Kidney (tissue), 13 donors: ENCODE measurements at regions not wholly inside any gene's neighbourhood (a gene's known extent, or its start where the extent isn't known, plus 50 kb on each side); places are given as distances from the start of the nearest gene placed in this dataset.

Source experiments
- DNase-seq, 5 donors: peaks; one replicate each; pipeline ENCODE4 v3.0.0-alpha.2; 2013 to 2020
- FAIRE-seq: peaks from 2 replicates; lab custom pipeline; 2012; peaks lifted over from hg19 to GRCh38; lab: Jason Lieb, UNC
- H3K27ac ChIP-seq, 2 donors: one replicate each; pipeline ENCODE4 v1.7.0; 2013; ENCODE audit warnings: low read depth in 2 of 2, low read length in 2 of 2, inconsistent platforms in 1 of 2
- H3K27me3 ChIP-seq: one replicate; pipeline ENCODE4 v1.7.1; 2013; ENCODE audit warnings: low read length, inconsistent platforms; ENCODE audit not compliant: control insufficient read depth, insufficient read depth
- H3K36me3 ChIP-seq, 3 donors: one replicate each; pipeline versions ENCODE4 v1.7.0 to v1.7.1; 2013; ENCODE audit warnings: low read length in 3 of 3, control low read depth in 1 of 3, inconsistent platforms in 1 of 3; ENCODE audit not compliant: insufficient read depth in 3 of 3, control insufficient read depth in 2 of 3
- H3K4me1 ChIP-seq, 3 donors: one replicate each; pipeline versions ENCODE4 v1.7.0 to v1.7.1; 2013; ENCODE audit warnings: low read length in 3 of 3, inconsistent platforms in 1 of 3, low read depth in 1 of 3; ENCODE audit not compliant: control insufficient read depth in 2 of 3, insufficient read depth in 2 of 3
- H3K4me3 ChIP-seq, 3 donors: one replicate each; pipeline versions ENCODE4 v1.7.0 to v1.8.1; 2013; ENCODE audit warnings: low read length in 3 of 3, control low read depth in 1 of 3, inconsistent platforms in 1 of 3
- H3K9ac ChIP-seq, 3 donors: one replicate each; pipeline versions ENCODE4 v1.7.0 to v1.7.1; 2013; ENCODE audit warnings: low read length in 3 of 3, control low read depth in 1 of 3, inconsistent platforms in 1 of 3
- H3K9me3 ChIP-seq, 3 donors: one replicate each; pipeline versions ENCODE4 v1.7.0 to v1.7.1; 2013; ENCODE audit warnings: low read length in 3 of 3, control low read depth in 1 of 3, inconsistent platforms in 1 of 3; ENCODE audit not compliant: control insufficient read depth in 2 of 3, insufficient read depth in 1 of 3
- CTCF ChIP-seq: IDR thresholded peaks from 3 replicates; pipeline ENCODE4 v1.5.1; 2012; ENCODE audit warnings: mild to moderate bottlenecking, moderate library complexity, borderline replicate concordance; ENCODE audit not compliant: insufficient read depth; ENCODE audit errors: extremely low read depth
- intact Hi-C: fragments of 100-400 bp; cut with DNase I; formaldehyde crosslinking; loops from one replicate; pipeline ENCODE4 v1.11.1; 2022
- donor health status: control.
- donor health status: control.
- donor health status: control.
- donor health status: control.
- donor health status: control.
- donor health status: DM: yes; HTN: yes; CAD: no.
- donor health status: Normal renal cell carcinoma (clear cell type).

GRCh38 chr7:26538689-26539088 is 247.0 kb downstream of the SNX10 start:
- Histone ChIP-seq H3K27me3 (no peaks in the 10 kb centered on the region), H3K9ac (no peak overlapping the region), H3K4me3 (no peak overlapping the region), H3K27ac (no peak overlapping the region), H3K9me3 (no peaks in the 10 kb centered on the region), H3K36me3 (no peaks in the 10 kb centered on the region), H3K4me1 (peaks cover 0 to 3% (median 0%) of the 10 kb centered on the region in 3 donors)
- TF ChIP-seq CTCF, result no peak
- DNase-seq, result peak in 1 of 5 donors; percentile 60
- intact Hi-C loops, result no loop called here
- FAIRE-seq, result no peak

GRCh38 chr7:26543340-26543739 is 251.7 kb downstream of the SNX10 start:
- Histone ChIP-seq H3K27me3 (no peaks in the 10 kb centered on the region), H3K27ac (no peak overlapping the region), H3K9ac (no peak overlapping the region), H3K9me3 (no peaks in the 10 kb centered on the region), H3K4me3 (no peak overlapping the region), H3K36me3 (no peaks in the 10 kb centered on the region), H3K4me1 (peaks cover 0 to 2% (median 0%) of the 10 kb centered on the region in 3 donors)
- intact Hi-C loops, result no loop called here
- TF ChIP-seq CTCF, result no peak
- DNase-seq, result peak in 1 of 5 donors; percentile 12
- no peak for FAIRE-seq

GRCh38 chr7:26543951-26544350 is 252.3 kb downstream of the SNX10 start:
- no peak for FAIRE-seq
- Histone ChIP-seq H3K9me3 (no peaks in the 10 kb centered on the region), H3K4me3 (no peak overlapping the region), H3K4me1 (peaks cover 0 to 2% (median 0%) of the 10 kb centered on the region in 3 donors), H3K9ac (no peak overlapping the region), H3K27me3 (no peaks in the 10 kb centered on the region), H3K27ac (no peak overlapping the region), H3K36me3 (no peaks in the 10 kb centered on the region)
- DNase-seq, result peak in 3 of 5 donors; percentile 20 to 75 (median 63)
- intact Hi-C loops, result no loop called here
- TF ChIP-seq CTCF, result no peak

GRCh38 chr7:26546508-26547053 is 254.9 kb downstream of the SNX10 start:
- no peak for FAIRE-seq
- no peaks in the 10 kb centered on the region for H3K9me3 ChIP-seq
- H3K4me1 ChIP-seq, result peaks cover 0 to 2% (median 0%) of the 10 kb centered on the region in 3 donors

More at GRCh38 chr7:26546508-26547053, 254.9 kb downstream of the SNX10 start:
- Histone ChIP-seq H3K9ac (no peak overlapping the region), H3K27me3 (no peaks in the 10 kb centered on the region), H3K27ac (no peak overlapping the region), H3K4me3 (no peak overlapping the region), H3K36me3 (no peaks in the 10 kb centered on the region)
- TF ChIP-seq CTCF, result no peak
- DNase-seq, result no peak
- intact Hi-C loops, result no loop called here
